Peyer's patch (tissue), 4 donors: ENCODE measurements at regions not wholly inside any gene's neighbourhood (a gene's known extent, or its start where the extent isn't known, plus 50 kb on each side); places are given as distances from the start of the nearest gene placed in this dataset.

Source experiments
- CTCF ChIP-seq, 6 experiments: fragments of 450-650 bp in 4 of 6; fragments of 200-600 bp in 2 of 6; sonication (generic) in 1 of 6; IDR thresholded peaks; one replicate each; pipeline ENCODE4 v1.5.1; 2017 to 2019; ENCODE audit warnings: antibody characterized with exemption in 6 of 6, mild to moderate bottlenecking in 3 of 6, moderate library complexity in 1 of 6
- POLR2A ChIP-seq, 2 donors: fragments of 450-650 bp; IDR thresholded peaks; one replicate each; pipeline ENCODE4 v1.5.1; 2017; ENCODE audit warnings: antibody characterized with exemption in 2 of 2, mild to moderate bottlenecking in 2 of 2, moderate library complexity in 2 of 2

- TF ChIP-seq POLR2A (IDR thresholded peaks at IDR 0.05) (no peak), CTCF (IDR thresholded peaks at IDR 0.05) (no peak)
Observed at GRCh38 chr3:162847511-162847910, 1350.9 kb downstream of the OTOL1 start.
